GM23338 (cell line): ENCODE measurements at regions not wholly inside any gene's neighbourhood (a gene's known extent, or its start where the extent isn't known, plus 50 kb on each side); places are given as distances from the start of the nearest gene placed in this dataset.

Experiments used
- ATAC-seq: fragments of 200-7000 bp; cut with Tn5 transposase; 3 replicates; pipeline ENCODE4 v1.9.1; 2020
- DNase-seq: peaks from one replicate; pipeline ENCODE4 v3.0.0-alpha.2; 2015; ENCODE audit warnings: low spot score
- H2AFZ ChIP-seq: fragments of 200-600 bp; sonication (generic); 2 replicates; pipeline ENCODE4 v1.8.0; 2016; ENCODE audit warnings: antibody characterized with exemption, mild to moderate bottlenecking, moderate library complexity
- H3F3A ChIP-seq: fragments of 200-600 bp; sonication (generic); replicated peaks from 2 replicates; pipeline ENCODE4 v1.8.0; 2017; ENCODE audit warnings: antibody characterized with exemption, mixed run types, low read depth
- H3K27ac ChIP-seq: fragments of 200-600 bp; sonication (generic); 2 replicates; pipeline ENCODE4 v1.6.1; 2016; ENCODE audit warnings: low read depth
- H3K27me3 ChIP-seq: fragments of 200-600 bp; sonication (generic); 2 replicates; pipeline ENCODE4 v1.8.0; 2016; ENCODE audit warnings: mild to moderate bottlenecking, mixed run types, moderate library complexity; ENCODE audit not compliant: insufficient read depth
- H3K36me3 ChIP-seq: fragments of 200-600 bp; sonication (generic); 2 replicates; pipeline ENCODE4 v1.8.0; 2016; ENCODE audit warnings: mild to moderate bottlenecking; ENCODE audit not compliant: insufficient read depth
- H3K4me1 ChIP-seq: fragments of 200-600 bp; sonication (generic); 2 replicates; pipeline ENCODE4 v1.8.0; 2016; ENCODE audit warnings: mild to moderate bottlenecking, moderate library complexity; ENCODE audit not compliant: insufficient read depth
- H3K4me2 ChIP-seq: fragments of 200-600 bp; sonication (generic); 2 replicates; pipeline ENCODE4 v1.7.1; 2017; ENCODE audit warnings: mixed run types
- H3K4me3 ChIP-seq: fragments of 200-600 bp; sonication (generic); 2 replicates; pipeline ENCODE4 v1.6.1; 2016; ENCODE audit warnings: mixed run types
- H3K79me2 ChIP-seq: fragments of 200-600 bp; sonication (generic); replicated peaks from 2 replicates; pipeline ENCODE4 v1.8.0; 2017; ENCODE audit warnings: mild to moderate bottlenecking; ENCODE audit not compliant: insufficient read depth
- H3K9me2 ChIP-seq: fragments of 200-600 bp; sonication (generic); 2 replicates; pipeline ENCODE4 v1.8.0; 2017; ENCODE audit not compliant: insufficient read depth
- H4K20me1 ChIP-seq: fragments of 200-600 bp; sonication (generic); replicated peaks from 2 replicates; pipeline ENCODE4 v1.8.0; 2017; ENCODE audit warnings: mild to moderate bottlenecking; ENCODE audit not compliant: insufficient read depth
- H3K27ac Mint-ChIP-seq: 2 replicates; pipeline ENCODE4 v1.8.0; 2020; ENCODE audit warnings: inconsistent platforms, mild to moderate bottlenecking, moderate library complexity, mixed read lengths
- H3K27me3 Mint-ChIP-seq: 3 replicates; pipeline ENCODE4 v1.8.0; 2022; ENCODE audit warnings: low read depth, mild to moderate bottlenecking, moderate library complexity, mixed read lengths, inconsistent platforms; ENCODE audit not compliant: insufficient read depth, poor library complexity
- H3K36me3 Mint-ChIP-seq: 3 replicates; pipeline ENCODE4 v1.8.0; 2021; ENCODE audit warnings: low read depth, mild to moderate bottlenecking, inconsistent platforms, moderate library complexity, mixed read lengths
- H3K4me1 Mint-ChIP-seq: 3 replicates; pipeline ENCODE4 v1.8.0; 2020; ENCODE audit warnings: mild to moderate bottlenecking, inconsistent platforms, mixed read lengths
- H3K4me3 Mint-ChIP-seq: 3 replicates; pipeline ENCODE4 v1.8.0; 2021; ENCODE audit warnings: moderate library complexity, mild to moderate bottlenecking, inconsistent platforms, mixed read lengths
- H3K9me3 Mint-ChIP-seq: 3 replicates; pipeline ENCODE4 v1.8.0; 2020; ENCODE audit warnings: moderate library complexity, mild to moderate bottlenecking, inconsistent platforms, mixed read lengths
- CREB1 ChIP-seq: fragments of 250-450 bp; sonication (Bioruptor Pico); IDR thresholded peaks from 2 replicates; pipeline ENCODE4 v1.5.0; 2020; ENCODE audit warnings: low read depth, mild to moderate bottlenecking, moderate library complexity
- EZH2 ChIP-seq: fragments of 200-600 bp; sonication (generic); IDR thresholded peaks from one replicate; pipeline ENCODE4 v1.8.0; 2017; ENCODE audit warnings: antibody characterized with exemption, mild to moderate bottlenecking, low read depth; ENCODE audit not compliant: unreplicated experiment
- EZH2phosphoT487 ChIP-seq: fragments of 200-600 bp; sonication (generic); IDR thresholded peaks from one replicate; pipeline ENCODE4 v1.8.1; 2018; ENCODE audit warnings: antibody characterized with exemption; ENCODE audit not compliant: unreplicated experiment
- JUNB ChIP-seq: IDR thresholded peaks from one replicate; pipeline ENCODE4 v1.6.1; 2016; ENCODE audit warnings: antibody characterized with exemption; ENCODE audit not compliant: unreplicated experiment
- POLR2AphosphoS5 ChIP-seq: IDR thresholded peaks from 2 replicates; pipeline ENCODE4 v1.6.1; 2016; ENCODE audit warnings: antibody characterized with exemption, low read depth
- STAT1 ChIP-seq: IDR thresholded peaks from one replicate; pipeline ENCODE4 v1.6.1; 2016; ENCODE audit warnings: antibody characterized with exemption; ENCODE audit not compliant: unreplicated experiment
- ZNF114 ChIP-seq: fragments of 250-450 bp; sonication (Bioruptor Pico); IDR thresholded peaks from 2 replicates; pipeline ENCODE4 v1.5.0; 2020; ENCODE audit warnings: mild to moderate bottlenecking, moderate library complexity
- ZNF331 ChIP-seq: fragments of 250-450 bp; sonication (Bioruptor Pico); IDR thresholded peaks from 2 replicates; pipeline ENCODE4 v1.5.0; 2020; ENCODE audit warnings: low read depth, mild to moderate bottlenecking, moderate library complexity
- TF ChIP-seq, protein P1 (sequence below): fragments of 250-450 bp; sonication (Bioruptor Pico); IDR thresholded peaks from 2 replicates; pipeline ENCODE4 v1.5.0; 2020; ENCODE audit warnings: mild to moderate bottlenecking, moderate library complexity
- TF ChIP-seq, protein P2 (sequence below): IDR thresholded peaks from one replicate; pipeline ENCODE4 v1.6.1; 2018; ENCODE audit warnings: antibody characterized with exemption; ENCODE audit not compliant: unreplicated experiment
- TF ChIP-seq, protein P3 (sequence below), 2 experiments: fragments of 200-600 bp in 1 of 2; sonication (generic) in 1 of 2; conservative IDR thresholded peaks; 2 replicates each; pipeline versions ENCODE4 v1.5.1 to v1.6.1; 2016 to 2017; ENCODE audit warnings: antibody characterized with exemption in 2 of 2, low read depth in 2 of 2, mild to moderate bottlenecking in 2 of 2, moderate library complexity in 1 of 2

DNA sequence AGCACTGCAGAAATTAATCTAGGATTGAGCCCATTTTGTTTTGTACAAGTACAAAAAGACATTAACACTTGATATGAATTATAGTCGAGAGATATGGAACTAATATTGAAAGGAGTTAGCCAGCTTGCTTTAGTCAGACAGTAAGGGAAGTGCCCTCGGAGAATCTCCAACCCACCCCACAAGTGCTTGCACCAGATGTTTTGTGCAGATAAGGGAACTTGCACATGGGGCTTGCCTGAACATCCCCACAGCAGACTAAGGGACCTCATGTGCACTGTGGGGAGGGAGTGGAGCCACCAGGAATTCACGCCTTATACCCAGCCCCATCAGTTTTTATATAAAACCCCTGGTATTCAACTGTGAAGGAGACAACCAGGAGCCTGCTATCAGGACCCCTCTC is 122.3 kb downstream of the EFHB start:
- Histone ChIP-seq H3K36me3 (no peaks in the 10 kb centered on the region), H3K27me3 (no peaks in the 10 kb centered on the region), H3K27ac (no peak overlapping the region), H4K20me1 (no peaks in the 10 kb centered on the region), H2AFZ (no peak overlapping the region), H3K79me2 (no peaks in the 10 kb centered on the region), H3K9me2 (no peaks in the 10 kb centered on the region), H3K4me2 (no peak overlapping the region), H3K4me3 (no peak overlapping the region), H3K4me1 (peaks cover 11% of the 10 kb centered on the region), H3F3A (no peaks in the 10 kb centered on the region)
- H3K36me3 Mint-ChIP-seq = no peaks in the 10 kb centered on the region
- no peak overlapping the region for H3K27ac Mint-ChIP-seq
- DNase-seq = no peak
- H3K4me3 Mint-ChIP-seq = no peak overlapping the region
- TF ChIP-seq EZH2phosphoT487 (no peak), POLR2AphosphoS5 (no peak), STAT1 (no peak)
- ATAC-seq = no peak
- H3K9me3 Mint-ChIP-seq = no peaks in the 10 kb centered on the region
- H3K27me3 Mint-ChIP-seq = no peaks in the 10 kb centered on the region
- peaks cover 20% of the 10 kb centered on the region for H3K4me1 Mint-ChIP-seq

DNA sequence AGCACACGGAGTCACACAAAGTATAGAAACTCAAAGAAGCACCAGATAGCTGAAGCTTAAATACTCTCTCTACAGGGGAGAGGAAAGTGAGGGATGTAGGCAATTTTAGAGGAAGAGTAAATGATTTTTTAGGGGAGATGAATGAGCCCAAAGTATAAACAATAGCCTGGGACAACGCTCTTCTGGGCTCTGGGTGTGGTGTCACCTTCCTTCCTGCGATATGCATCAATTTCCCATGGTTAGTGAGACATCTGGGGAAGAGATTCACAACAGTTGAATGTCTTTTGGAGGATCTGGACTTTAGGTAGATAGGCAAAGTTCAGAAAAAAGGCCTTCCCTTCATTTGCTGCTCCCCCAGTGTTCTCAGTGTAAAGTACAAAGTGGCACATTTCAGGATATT is 125.2 kb downstream of the EFHB start:
- ATAC-seq (no peak), DNase-seq (peak; percentile 6)
- no peak overlapping the region for H3K4me3 ChIP-seq
- peaks cover 11% of the 10 kb centered on the region for H3K4me1 ChIP-seq
- H4K20me1 ChIP-seq = no peaks in the 10 kb centered on the region
- H3K79me2 ChIP-seq = no peaks in the 10 kb centered on the region
- H3F3A ChIP-seq = no peaks in the 10 kb centered on the region
- Mint-ChIP-seq H3K36me3 (peaks cover 6% of the 10 kb centered on the region; the same call in 2 of the 3 replicates), H3K27ac (peak overlapping the region; percentile 76), H3K4me3 (no peak overlapping the region), H3K9me3 (peaks cover 6% of the 10 kb centered on the region), H3K4me1 (peaks cover 20% of the 10 kb centered on the region), H3K27me3 (no peaks in the 10 kb centered on the region)
- no peak overlapping the region for H3K27ac ChIP-seq
- H3K36me3 ChIP-seq = no peaks in the 10 kb centered on the region
- no peaks in the 10 kb centered on the region for H3K9me2 ChIP-seq
- no peak overlapping the region; the same call in 1 of the 2 replicates for H2AFZ ChIP-seq
- H3K27me3 ChIP-seq = no peaks in the 10 kb centered on the region
- 0 out of 2 replicates have a peak overlapping the region, but pooled peaks have one; percentile 2 for H3K4me2 ChIP-seq
- TF ChIP-seq ZNF331 (CRISPR knock-in tag) = no peak
- TF ChIP-seq JUNB = no peak
- TF ChIP-seq, protein P1, sequence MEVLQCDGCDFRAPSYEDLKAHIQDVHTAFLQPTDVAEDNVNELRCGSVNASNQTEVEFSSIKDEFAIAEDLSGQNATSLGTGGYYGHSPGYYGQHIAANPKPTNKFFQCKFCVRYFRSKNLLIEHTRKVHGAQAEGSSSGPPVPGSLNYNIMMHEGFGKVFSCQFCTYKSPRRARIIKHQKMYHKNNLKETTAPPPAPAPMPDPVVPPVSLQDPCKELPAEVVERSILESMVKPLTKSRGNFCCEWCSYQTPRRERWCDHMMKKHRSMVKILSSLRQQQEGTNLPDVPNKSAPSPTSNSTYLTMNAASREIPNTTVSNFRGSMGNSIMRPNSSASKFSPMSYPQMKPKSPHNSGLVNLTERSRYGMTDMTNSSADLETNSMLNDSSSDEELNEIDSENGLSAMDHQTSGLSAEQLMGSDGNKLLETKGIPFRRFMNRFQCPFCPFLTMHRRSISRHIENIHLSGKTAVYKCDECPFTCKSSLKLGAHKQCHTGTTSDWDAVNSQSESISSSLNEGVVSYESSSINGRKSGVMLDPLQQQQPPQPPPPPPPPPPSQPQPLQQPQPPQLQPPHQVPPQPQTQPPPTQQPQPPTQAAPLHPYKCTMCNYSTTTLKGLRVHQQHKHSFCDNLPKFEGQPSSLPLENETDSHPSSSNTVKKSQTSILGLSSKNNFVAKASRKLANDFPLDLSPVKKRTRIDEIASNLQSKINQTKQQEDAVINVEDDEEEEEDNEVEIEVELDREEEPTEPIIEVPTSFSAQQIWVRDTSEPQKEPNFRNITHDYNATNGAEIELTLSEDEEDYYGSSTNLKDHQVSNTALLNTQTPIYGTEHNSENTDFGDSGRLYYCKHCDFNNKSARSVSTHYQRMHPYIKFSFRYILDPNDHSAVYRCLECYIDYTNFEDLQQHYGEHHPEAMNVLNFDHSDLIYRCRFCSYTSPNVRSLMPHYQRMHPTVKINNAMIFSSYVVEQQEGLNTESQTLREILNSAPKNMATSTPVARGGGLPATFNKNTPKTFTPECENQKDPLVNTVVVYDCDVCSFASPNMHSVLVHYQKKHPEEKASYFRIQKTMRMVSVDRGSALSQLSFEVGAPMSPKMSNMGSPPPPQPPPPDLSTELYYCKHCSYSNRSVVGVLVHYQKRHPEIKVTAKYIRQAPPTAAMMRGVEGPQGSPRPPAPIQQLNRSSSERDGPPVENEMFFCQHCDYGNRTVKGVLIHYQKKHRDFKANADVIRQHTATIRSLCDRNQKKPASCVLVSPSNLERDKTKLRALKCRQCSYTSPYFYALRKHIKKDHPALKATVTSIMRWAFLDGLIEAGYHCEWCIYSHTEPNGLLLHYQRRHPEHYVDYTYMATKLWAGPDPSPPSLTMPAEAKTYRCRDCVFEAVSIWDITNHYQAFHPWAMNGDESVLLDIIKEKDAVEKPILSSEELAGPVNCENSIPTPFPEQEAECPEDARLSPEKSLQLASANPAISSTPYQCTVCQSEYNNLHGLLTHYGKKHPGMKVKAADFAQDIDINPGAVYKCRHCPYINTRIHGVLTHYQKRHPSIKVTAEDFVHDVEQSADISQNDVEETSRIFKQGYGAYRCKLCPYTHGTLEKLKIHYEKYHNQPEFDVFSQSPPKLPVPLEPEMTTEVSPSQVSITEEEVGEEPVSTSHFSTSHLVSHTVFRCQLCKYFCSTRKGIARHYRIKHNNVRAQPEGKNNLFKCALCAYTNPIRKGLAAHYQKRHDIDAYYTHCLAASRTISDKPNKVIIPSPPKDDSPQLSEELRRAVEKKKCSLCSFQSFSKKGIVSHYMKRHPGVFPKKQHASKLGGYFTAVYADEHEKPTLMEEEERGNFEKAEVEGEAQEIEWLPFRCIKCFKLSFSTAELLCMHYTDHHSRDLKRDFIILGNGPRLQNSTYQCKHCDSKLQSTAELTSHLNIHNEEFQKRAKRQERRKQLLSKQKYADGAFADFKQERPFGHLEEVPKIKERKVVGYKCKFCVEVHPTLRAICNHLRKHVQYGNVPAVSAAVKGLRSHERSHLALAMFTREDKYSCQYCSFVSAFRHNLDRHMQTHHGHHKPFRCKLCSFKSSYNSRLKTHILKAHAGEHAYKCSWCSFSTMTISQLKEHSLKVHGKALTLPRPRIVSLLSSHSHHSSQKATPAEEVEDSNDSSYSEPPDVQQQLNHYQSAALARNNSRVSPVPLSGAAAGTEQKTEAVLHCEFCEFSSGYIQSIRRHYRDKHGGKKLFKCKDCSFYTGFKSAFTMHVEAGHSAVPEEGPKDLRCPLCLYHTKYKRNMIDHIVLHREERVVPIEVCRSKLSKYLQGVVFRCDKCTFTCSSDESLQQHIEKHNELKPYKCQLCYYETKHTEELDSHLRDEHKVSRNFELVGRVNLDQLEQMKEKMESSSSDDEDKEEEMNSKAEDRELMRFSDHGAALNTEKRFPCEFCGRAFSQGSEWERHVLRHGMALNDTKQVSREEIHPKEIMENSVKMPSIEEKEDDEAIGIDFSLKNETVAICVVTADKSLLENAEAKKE (CRISPR knock-in tag) = no peak
- TF ChIP-seq EZH2phosphoT487 = no peak
- TF ChIP-seq, protein P2, sequence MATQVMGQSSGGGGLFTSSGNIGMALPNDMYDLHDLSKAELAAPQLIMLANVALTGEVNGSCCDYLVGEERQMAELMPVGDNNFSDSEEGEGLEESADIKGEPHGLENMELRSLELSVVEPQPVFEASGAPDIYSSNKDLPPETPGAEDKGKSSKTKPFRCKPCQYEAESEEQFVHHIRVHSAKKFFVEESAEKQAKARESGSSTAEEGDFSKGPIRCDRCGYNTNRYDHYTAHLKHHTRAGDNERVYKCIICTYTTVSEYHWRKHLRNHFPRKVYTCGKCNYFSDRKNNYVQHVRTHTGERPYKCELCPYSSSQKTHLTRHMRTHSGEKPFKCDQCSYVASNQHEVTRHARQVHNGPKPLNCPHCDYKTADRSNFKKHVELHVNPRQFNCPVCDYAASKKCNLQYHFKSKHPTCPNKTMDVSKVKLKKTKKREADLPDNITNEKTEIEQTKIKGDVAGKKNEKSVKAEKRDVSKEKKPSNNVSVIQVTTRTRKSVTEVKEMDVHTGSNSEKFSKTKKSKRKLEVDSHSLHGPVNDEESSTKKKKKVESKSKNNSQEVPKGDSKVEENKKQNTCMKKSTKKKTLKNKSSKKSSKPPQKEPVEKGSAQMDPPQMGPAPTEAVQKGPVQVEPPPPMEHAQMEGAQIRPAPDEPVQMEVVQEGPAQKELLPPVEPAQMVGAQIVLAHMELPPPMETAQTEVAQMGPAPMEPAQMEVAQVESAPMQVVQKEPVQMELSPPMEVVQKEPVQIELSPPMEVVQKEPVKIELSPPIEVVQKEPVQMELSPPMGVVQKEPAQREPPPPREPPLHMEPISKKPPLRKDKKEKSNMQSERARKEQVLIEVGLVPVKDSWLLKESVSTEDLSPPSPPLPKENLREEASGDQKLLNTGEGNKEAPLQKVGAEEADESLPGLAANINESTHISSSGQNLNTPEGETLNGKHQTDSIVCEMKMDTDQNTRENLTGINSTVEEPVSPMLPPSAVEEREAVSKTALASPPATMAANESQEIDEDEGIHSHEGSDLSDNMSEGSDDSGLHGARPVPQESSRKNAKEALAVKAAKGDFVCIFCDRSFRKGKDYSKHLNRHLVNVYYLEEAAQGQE = no peak
- TF ChIP-seq STAT1 = no peak
- no peak for TF ChIP-seq ZNF114 (CRISPR knock-in tag)
- TF ChIP-seq, protein P3, sequence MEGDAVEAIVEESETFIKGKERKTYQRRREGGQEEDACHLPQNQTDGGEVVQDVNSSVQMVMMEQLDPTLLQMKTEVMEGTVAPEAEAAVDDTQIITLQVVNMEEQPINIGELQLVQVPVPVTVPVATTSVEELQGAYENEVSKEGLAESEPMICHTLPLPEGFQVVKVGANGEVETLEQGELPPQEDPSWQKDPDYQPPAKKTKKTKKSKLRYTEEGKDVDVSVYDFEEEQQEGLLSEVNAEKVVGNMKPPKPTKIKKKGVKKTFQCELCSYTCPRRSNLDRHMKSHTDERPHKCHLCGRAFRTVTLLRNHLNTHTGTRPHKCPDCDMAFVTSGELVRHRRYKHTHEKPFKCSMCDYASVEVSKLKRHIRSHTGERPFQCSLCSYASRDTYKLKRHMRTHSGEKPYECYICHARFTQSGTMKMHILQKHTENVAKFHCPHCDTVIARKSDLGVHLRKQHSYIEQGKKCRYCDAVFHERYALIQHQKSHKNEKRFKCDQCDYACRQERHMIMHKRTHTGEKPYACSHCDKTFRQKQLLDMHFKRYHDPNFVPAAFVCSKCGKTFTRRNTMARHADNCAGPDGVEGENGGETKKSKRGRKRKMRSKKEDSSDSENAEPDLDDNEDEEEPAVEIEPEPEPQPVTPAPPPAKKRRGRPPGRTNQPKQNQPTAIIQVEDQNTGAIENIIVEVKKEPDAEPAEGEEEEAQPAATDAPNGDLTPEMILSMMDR (conservative IDR thresholded peaks at IDR 0.05; ENCODE audit: low read depth in 2 of 2) = no peak
- TF ChIP-seq CREB1 (CRISPR knock-in tag) = no peak
- TF ChIP-seq EZH2 = no peak
